ENCODE measurements at regions not wholly inside any gene's neighbourhood (a gene's known extent, or its start where the extent isn't known, plus 50 kb on each side); places are given as distances from the start of the nearest gene placed in this dataset.
"Not testable (repeated sequence)": the region's sequence is repeated elsewhere in the genome, so short reads cannot be mapped to it uniquely, and the experiment has no call there.

GRCh38 chr2:10196110-10196892 is 73.8 kb downstream of the RRM2 start:
- no peak for DNase-seq
- Histone ChIP-seq H3K27me3 (no peaks in the 10 kb centered on the region), H3K4me3 (no peak overlapping the region), H3K9me3 (no peaks in the 10 kb centered on the region), H3K36me3 (no peaks in the 10 kb centered on the region)

- H3K4me3 ChIP-seq: no peak overlapping the region
- DNase-seq: no peak
- H3K9me3 ChIP-seq: no peaks in the 10 kb centered on the region
- H3K27me3 ChIP-seq: no peaks in the 10 kb centered on the region
- H3K36me3 ChIP-seq: no peaks in the 10 kb centered on the region
These were observed 74.6 kb downstream of the RRM2 start for GRCh38 chr2:10196948-10197696.

GRCh38 chr2:10197697-10198076 is 75.1 kb downstream of the RRM2 start:
- H3K36me3 ChIP-seq: no peaks in the 10 kb centered on the region
- no peaks in the 10 kb centered on the region for H3K27me3 ChIP-seq
- no peak for DNase-seq
- no peak overlapping the region for H3K4me3 ChIP-seq
- H3K9me3 ChIP-seq: no peaks in the 10 kb centered on the region

- not testable (repeated sequence) for DNase-seq, H3K9me3 ChIP-seq, H3K27me3 ChIP-seq, H3K4me3 ChIP-seq, H3K36me3 ChIP-seq
These were observed 75.9 kb downstream of the RRM2 start for GRCh38 chr2:10198482-10198881.

- H3K27me3 ChIP-seq: no peaks in the 10 kb centered on the region
- no peaks in the 10 kb centered on the region for H3K36me3 ChIP-seq
- no peak for DNase-seq
- H3K9me3 ChIP-seq: no peaks in the 10 kb centered on the region
- no peak overlapping the region for H3K4me3 ChIP-seq
These were observed 78.7 kb downstream of the RRM2 start for GRCh38 chr2:10201201-10201600.

GRCh38 chr2:10202131-10202665 is 79.7 kb downstream of the RRM2 start:
- Histone ChIP-seq H3K27me3 (no peaks in the 10 kb centered on the region), H3K4me3 (no peak overlapping the region), H3K36me3 (no peaks in the 10 kb centered on the region), H3K9me3 (no peaks in the 10 kb centered on the region)
- DNase-seq: no peak

- H3K27me3 ChIP-seq: no peaks in the 10 kb centered on the region
- no peak for DNase-seq
- H3K4me3 ChIP-seq: no peak overlapping the region
- no peaks in the 10 kb centered on the region for H3K9me3 ChIP-seq
- H3K36me3 ChIP-seq: no peaks in the 10 kb centered on the region
These were observed 82.0 kb downstream of the RRM2 start for GRCh38 chr2:10204326-10205161.

GRCh38 chr2:10205162-10205475 is 82.6 kb downstream of the RRM2 start:
- Histone ChIP-seq H3K27me3 (no peaks in the 10 kb centered on the region), H3K4me3 (no peak overlapping the region), H3K9me3 (no peaks in the 10 kb centered on the region), H3K36me3 (no peaks in the 10 kb centered on the region)
- no peak for DNase-seq

- Histone ChIP-seq H3K4me3 (no peak overlapping the region), H3K36me3 (no peaks in the 10 kb centered on the region), H3K9me3 (no peaks in the 10 kb centered on the region), H3K27me3 (no peaks in the 10 kb centered on the region)
- DNase-seq: no peak
These were observed 86.2 kb downstream of the RRM2 start for GRCh38 chr2:10208736-10209135.

GRCh38 chr2:10209406-10209935 is 86.9 kb downstream of the RRM2 start:
- H3K36me3 ChIP-seq: no peaks in the 10 kb centered on the region
- no peak overlapping the region for H3K4me3 ChIP-seq
- H3K9me3 ChIP-seq: no peaks in the 10 kb centered on the region
- no peak for DNase-seq
- no peaks in the 10 kb centered on the region for H3K27me3 ChIP-seq

- no peaks in the 10 kb centered on the region for H3K9me3 ChIP-seq
- DNase-seq: no peak
- no peaks in the 10 kb centered on the region for H3K27me3 ChIP-seq
- no peak overlapping the region for H3K4me3 ChIP-seq
- H3K36me3 ChIP-seq: no peaks in the 10 kb centered on the region
These were observed 87.8 kb downstream of the RRM2 start for GRCh38 chr2:10210336-10210735.

GRCh38 chr2:10211844-10212422 is 89.4 kb downstream of the RRM2 start:
- Histone ChIP-seq H3K9me3 (no peaks in the 10 kb centered on the region), H3K36me3 (no peaks in the 10 kb centered on the region), H3K27me3 (no peaks in the 10 kb centered on the region), H3K4me3 (no peak overlapping the region)
- DNase-seq: no peak

GRCh38 chr2:10212827-10213226 is 89.9 kb upstream of the HPCAL1 start:
- Histone ChIP-seq H3K27me3 (no peaks in the 10 kb centered on the region), H3K4me3 (no peak overlapping the region), H3K36me3 (no peaks in the 10 kb centered on the region), H3K9me3 (no peaks in the 10 kb centered on the region)
- DNase-seq: no peak

GRCh38 chr2:10214179-10214578 is 88.5 kb upstream of the HPCAL1 start:
- no peaks in the 10 kb centered on the region for H3K9me3 ChIP-seq
- no peaks in the 10 kb centered on the region for H3K36me3 ChIP-seq
- no peak for DNase-seq
- no peak overlapping the region for H3K4me3 ChIP-seq
- no peaks in the 10 kb centered on the region for H3K27me3 ChIP-seq

- no peak for DNase-seq
- H3K36me3 ChIP-seq: no peaks in the 10 kb centered on the region
- no peaks in the 10 kb centered on the region for H3K9me3 ChIP-seq
- no peak overlapping the region for H3K4me3 ChIP-seq
- no peaks in the 10 kb centered on the region for H3K27me3 ChIP-seq
These were observed 87.2 kb upstream of the HPCAL1 start for GRCh38 chr2:10215393-10215935.

- Histone ChIP-seq H3K4me3 (no peak overlapping the region), H3K27me3 (no peaks in the 10 kb centered on the region), H3K9me3 (no peaks in the 10 kb centered on the region), H3K36me3 (no peaks in the 10 kb centered on the region)
- DNase-seq: no peak
These were observed 85.8 kb upstream of the HPCAL1 start for GRCh38 chr2:10216677-10217488.

Data from MG63 (cell line).